ENCODE measurements at regions not wholly inside any gene's neighbourhood (a gene's known extent, or its start where the extent isn't known, plus 50 kb on each side); places are given as distances from the start of the nearest gene placed in this dataset.

DNA sequence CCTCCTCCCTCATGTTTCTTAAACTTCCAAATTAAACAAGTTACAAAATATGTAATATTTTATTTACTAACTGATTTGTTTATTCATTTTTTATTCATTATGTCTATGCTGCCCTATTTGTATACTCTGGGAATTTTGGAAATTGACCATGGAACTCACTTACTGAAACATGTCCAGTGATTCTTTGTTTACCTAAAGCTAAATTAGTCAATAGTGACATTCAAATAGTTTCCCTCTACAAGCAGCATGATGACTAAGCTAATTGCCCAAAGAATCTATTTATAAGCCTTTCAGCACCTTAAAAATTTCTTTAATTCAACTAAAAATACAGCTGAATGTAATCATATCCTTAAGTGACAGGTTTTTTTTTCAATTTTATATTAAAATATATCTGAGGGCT, 437.7 kb downstream of the SI start:
- in situ Hi-C loops (cut with HindIII; ENCODE audit: low pct_ligation_motif_present, low pct_unique_long_range_greater_than_20kb, low sequenced_read_pairs) = no loop called here
- DNase-seq = no peak

DNA sequence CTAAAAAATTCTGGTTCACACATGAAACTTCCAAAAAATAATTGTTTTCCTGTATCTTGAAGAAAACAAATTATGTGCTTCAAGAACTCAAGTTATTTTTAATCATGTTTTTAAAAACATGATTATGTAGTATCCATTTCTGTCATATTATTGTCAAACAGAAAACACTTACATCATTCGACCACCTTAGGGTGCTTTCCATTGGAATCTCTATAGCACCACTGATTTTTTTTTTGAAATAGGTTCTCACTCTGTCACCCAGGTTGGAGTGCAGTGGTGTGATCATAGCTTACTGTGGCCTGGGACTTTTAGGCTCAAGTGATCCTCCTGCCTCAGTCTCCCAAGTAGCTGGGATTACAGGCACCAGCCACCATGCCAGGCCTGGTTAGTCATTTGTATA, 457.3 kb downstream of the SI start:
- no peak for DNase-seq
- in situ Hi-C loops (cut with HindIII; ENCODE audit: low pct_ligation_motif_present, low pct_unique_long_range_greater_than_20kb, low sequenced_read_pairs) = no loop called here

DNA sequence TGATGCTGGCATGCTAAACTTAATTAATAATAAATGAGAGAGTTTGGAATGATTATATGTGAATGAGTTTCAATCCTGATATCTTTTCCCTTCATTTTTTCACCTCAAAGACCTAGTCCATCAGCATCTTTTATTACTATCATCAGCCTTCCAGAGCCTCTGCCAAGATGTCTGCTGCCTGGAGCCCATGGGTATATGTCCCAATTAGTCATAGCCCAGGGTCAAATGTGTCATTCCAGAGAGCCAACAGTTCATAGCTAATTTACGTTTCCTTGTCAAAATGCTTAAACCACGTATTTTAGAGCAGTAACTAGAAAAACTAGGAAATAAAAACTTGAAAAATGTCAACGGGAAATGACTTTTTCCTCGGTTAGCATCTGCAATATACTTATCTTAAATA, 457.9 kb downstream of the SI start:
- in situ Hi-C loops (cut with HindIII; ENCODE audit: low pct_ligation_motif_present, low pct_unique_long_range_greater_than_20kb, low sequenced_read_pairs) = no loop called here
- DNase-seq = no peak

- no peak for DNase-seq
- in situ Hi-C loops (cut with HindIII; ENCODE audit: low pct_ligation_motif_present, low pct_unique_long_range_greater_than_20kb, low sequenced_read_pairs) = no loop called here
Observed at GRCh38 chr3:164612751-164613150, 465.5 kb downstream of the SI start.

- DNase-seq = no peak
Observed at GRCh38 chr3:164608554-164609276, 469.6 kb downstream of the SI start.

DNA sequence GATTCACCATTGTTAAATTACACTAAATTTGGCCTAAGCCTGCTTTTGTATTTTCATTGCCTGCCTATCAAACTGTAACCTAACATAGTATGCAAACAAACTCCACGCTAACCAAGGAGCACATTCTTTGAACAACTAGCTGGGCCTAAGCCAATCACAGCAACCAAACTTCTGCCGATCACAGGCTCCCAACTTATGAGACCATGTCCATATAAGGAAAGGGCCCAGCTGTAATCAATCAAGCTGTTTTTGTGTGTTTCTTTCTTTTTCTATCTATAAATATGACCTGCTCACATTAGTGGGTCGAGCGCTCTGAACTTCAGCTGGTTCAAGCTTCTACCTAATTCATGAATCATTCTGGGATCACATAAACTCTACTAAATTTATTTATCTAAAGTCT, 473.6 kb downstream of the SI start:
- in situ Hi-C loops (cut with HindIII; ENCODE audit: low pct_ligation_motif_present, low pct_unique_long_range_greater_than_20kb, low sequenced_read_pairs) = no loop called here
- DNase-seq = no peak

More at GRCh38 chr3:164608554-164609276, 469.6 kb downstream of the SI start:
- in situ Hi-C loops (cut with HindIII; ENCODE audit: low pct_ligation_motif_present, low pct_unique_long_range_greater_than_20kb, low sequenced_read_pairs) = no loop called here

GRCh38 chr3:164577667-164578210, 500.6 kb downstream of the SI start:
- DNase-seq = no peak
- in situ Hi-C loops (cut with HindIII; ENCODE audit: low pct_ligation_motif_present, low pct_unique_long_range_greater_than_20kb, low sequenced_read_pairs) = no loop called here

GRCh38 chr3:164572436-164572835, 505.9 kb downstream of the SI start:
- no peak for DNase-seq
- in situ Hi-C loops (cut with HindIII; ENCODE audit: low pct_ligation_motif_present, low pct_unique_long_range_greater_than_20kb, low sequenced_read_pairs) = no loop called here

- in situ Hi-C loops (cut with HindIII; ENCODE audit: low pct_ligation_motif_present, low pct_unique_long_range_greater_than_20kb, low sequenced_read_pairs) = no loop called here
- DNase-seq = no peak
Observed at GRCh38 chr3:164550857-164551256, 527.4 kb downstream of the SI start.

DNA sequence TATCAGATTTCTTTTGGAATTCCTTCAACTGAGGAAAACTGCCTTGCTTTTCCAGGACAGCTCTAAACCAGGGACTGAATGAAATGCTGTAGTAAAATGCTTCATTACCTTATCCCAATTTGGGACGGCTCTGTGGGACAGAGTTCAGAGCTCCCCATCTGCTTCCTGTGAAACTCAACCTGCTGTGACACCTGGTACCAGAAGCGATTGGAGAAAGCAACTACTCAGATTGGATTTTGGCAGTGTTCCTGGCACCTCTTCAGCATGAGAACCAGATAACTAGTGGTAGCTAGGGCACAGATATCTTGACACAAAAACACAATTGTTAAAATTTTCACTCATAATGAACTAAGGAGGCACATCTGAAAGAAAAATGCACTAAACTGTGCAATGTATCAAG, 539.1 kb downstream of the SI start:
- no peak for DNase-seq
- in situ Hi-C loops (cut with HindIII; ENCODE audit: low pct_ligation_motif_present, low pct_unique_long_range_greater_than_20kb, low sequenced_read_pairs) = no loop called here

DNA sequence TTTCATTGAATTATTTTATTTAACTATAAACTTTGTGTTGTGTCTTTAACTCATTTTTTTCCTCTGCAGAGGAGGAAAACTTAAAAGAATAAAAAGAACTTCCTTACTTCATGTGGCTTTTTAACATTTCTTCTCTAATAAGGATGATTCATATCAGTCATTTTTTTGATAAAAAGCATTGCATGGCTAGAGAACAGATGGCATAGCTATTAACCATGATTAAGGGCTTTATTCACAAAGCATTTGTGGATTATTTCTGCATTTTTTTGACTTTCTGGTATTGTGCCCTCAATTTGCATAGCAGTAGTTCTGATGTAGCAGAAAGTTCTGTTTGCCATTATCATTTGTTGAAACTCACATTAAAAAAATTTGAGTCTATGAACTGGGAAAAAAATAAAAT, 540.8 kb downstream of the SI start:
- in situ Hi-C loops (cut with HindIII; ENCODE audit: low pct_ligation_motif_present, low pct_unique_long_range_greater_than_20kb, low sequenced_read_pairs) = no loop called here
- DNase-seq = no peak

DNA sequence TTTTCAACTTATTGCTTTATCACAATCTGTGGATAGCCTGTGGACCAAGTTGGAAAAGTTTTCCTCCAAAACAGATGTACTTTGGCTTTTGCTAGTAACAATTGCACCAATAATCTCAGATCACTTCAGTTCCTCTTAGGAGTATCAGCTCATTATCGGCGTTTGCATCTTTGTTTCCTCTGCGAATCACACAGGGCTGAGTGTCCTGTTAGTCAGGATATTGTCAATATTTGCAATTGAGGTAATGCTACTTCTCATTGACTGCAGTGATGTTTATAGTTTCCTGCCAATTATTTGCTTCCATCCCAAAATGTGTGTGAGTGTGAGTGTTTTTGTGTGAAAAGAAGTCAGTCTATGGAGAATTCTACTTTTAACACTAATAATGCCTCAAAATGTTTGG, 545.0 kb downstream of the SI start:
- in situ Hi-C loops (cut with HindIII; ENCODE audit: low pct_ligation_motif_present, low pct_unique_long_range_greater_than_20kb, low sequenced_read_pairs) = no loop called here
- no peak for DNase-seq

DNA sequence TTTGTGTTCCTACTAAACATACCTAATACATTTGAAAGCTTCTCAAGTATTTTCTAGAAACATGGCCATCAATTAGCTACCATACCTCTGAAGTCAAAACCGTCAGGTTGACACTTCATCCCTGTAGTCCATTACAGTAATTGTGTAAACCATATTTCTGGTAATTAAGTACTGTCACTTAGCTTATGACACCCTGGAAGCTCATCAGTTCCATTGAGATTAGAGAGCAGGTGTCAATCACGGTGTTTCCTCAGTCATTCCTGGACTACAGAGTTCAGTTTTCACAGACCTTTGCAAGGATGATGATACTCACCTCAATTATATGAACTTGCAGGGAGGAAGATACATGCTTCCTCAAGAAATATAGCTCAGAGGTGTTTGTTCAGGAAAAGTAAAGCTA, 552.0 kb downstream of the SI start:
- in situ Hi-C loops (cut with HindIII; ENCODE audit: low pct_ligation_motif_present, low pct_unique_long_range_greater_than_20kb, low sequenced_read_pairs) = no loop called here
- no peak for DNase-seq

DNA sequence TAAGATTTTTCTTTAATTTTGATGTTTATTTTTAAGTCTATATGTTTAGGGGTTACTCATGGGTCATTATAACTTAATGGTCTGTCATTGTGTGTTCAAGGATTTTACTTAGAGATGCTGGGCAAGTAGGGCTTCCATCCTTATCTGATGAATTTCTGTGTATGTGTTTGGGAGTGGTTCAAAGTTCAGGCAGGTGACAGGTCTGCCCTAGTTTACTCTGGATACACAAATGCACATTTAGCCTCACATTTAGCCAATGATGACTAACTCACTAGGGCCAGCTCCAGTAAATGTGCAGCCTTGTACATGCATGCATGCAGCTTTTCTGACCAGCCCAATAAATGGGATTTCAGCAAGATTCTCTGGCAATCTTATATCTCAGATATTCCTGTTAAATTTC, 554.1 kb downstream of the SI start:
- no peak for DNase-seq
- in situ Hi-C loops (cut with HindIII; ENCODE audit: low pct_ligation_motif_present, low pct_unique_long_range_greater_than_20kb, low sequenced_read_pairs) = no loop called here

DNA sequence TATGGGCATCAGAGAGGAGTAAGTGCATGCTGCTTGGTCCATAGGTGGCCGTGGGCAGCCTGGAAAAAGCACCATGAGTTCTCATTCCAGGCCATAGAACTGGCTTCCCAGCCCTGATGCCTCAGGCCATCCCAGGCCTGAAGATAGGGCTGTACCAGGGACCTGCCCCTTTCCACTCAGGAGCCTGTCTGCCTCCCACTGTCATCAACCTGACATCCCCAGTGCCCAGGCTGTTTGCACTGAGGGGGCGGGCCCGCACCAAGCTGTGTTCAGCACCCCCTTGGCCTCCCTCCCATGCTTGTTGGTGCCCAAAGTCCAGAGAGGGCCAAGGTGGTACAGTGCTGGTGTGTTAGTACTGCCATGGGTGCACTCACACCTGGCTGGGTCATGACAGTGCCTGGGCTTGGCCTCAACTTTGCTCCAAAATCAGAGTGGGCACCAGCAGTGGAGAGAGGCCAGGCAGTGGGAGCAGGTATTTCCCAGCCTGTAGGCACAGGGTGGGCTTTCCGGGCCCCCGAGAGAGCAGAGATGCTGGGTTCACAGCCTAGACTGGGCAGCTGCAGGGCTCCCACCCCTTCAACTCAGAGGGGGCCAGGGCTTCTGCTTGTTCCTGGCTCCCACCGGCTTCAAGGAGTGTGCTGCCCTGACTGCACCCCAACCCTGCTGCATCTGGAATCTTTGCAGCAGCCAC, 556.1 kb downstream of the SI start:
- DNase-seq = no peak
- in situ Hi-C loops (cut with HindIII; ENCODE audit: low pct_ligation_motif_present, low pct_unique_long_range_greater_than_20kb, low sequenced_read_pairs) = no loop called here

- in situ Hi-C loops (cut with HindIII; ENCODE audit: low pct_ligation_motif_present, low pct_unique_long_range_greater_than_20kb, low sequenced_read_pairs) = no loop called here
- DNase-seq = no peak
Observed at GRCh38 chr3:164521644-164522043, 556.7 kb downstream of the SI start.

DNA sequence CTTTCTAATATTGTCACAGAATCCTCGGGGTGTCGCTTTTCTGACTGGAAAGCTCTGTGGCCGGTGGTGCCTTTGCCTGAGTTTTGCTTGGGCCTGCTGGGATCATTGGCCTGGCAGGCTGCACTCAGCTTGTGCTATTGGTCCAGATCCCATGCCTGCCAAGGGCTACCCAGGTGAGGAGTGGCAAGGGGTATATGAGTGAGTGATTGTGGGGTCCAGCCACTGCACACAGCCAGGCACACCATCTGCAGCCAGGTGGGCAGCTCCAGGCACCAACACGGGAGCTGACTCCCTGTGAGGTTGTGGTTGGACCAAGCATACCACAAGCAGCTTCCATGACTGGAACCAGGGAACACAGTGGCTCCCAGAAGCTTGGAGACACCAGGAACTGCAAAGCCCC, 557.2 kb downstream of the SI start:
- in situ Hi-C loops (cut with HindIII; ENCODE audit: low pct_ligation_motif_present, low pct_unique_long_range_greater_than_20kb, low sequenced_read_pairs) = no loop called here
- DNase-seq = no peak

DNA sequence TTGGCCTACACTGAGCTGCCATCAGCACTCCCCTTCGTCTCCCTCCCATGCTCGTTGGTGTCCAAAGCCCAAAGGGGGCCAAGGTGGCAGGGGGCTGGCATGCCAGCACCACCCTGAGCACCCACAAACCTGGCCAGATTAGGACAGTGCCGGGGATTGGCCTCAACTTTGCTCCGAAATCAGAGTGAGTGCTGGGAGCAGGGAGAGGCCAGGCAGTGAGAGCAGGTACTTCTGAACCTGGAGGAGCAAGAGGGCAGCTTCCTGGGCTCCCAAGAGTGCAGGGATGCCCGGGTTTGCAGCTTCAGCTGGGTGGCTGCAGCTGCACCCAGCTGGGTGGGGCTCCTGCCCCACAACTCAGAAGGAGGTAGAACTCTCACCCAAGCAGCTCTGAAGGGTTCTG, 563.0 kb downstream of the SI start:
- no peak for DNase-seq
- in situ Hi-C loops (cut with HindIII; ENCODE audit: low pct_ligation_motif_present, low pct_unique_long_range_greater_than_20kb, low sequenced_read_pairs) = no loop called here

- no peak for DNase-seq
- in situ Hi-C loops (cut with HindIII; ENCODE audit: low pct_ligation_motif_present, low pct_unique_long_range_greater_than_20kb, low sequenced_read_pairs) = no loop called here
Observed at GRCh38 chr3:164514576-164514975, 563.7 kb downstream of the SI start.

- in situ Hi-C loops (cut with HindIII; ENCODE audit: low pct_ligation_motif_present, low pct_unique_long_range_greater_than_20kb, low sequenced_read_pairs) = no loop called here
- DNase-seq = no peak
Observed at GRCh38 chr3:164507886-164508285, 570.4 kb downstream of the SI start.
